ENCODE measurements at regions not wholly inside any gene's neighbourhood (a gene's known extent, or its start where the extent isn't known, plus 50 kb on each side); places are given as distances from the start of the nearest gene placed in this dataset.

- no peak for TF ChIP-seq YY1 (IDR thresholded peaks at IDR 0.05; ENCODE audit: extremely low read depth, insufficient replicate concordance, low read depth, low read length)
Observed at GRCh38 chr3:146702237-146702636, 97.1 kb upstream of the PLSCR5 start (continued).

GRCh38 chr3:146701246-146701645, 96.1 kb upstream of the PLSCR5 start:
- Histone ChIP-seq H3K36me3 (ENCODE audit: control insufficient read depth in 1 of 2, insufficient read depth in 2 of 2, low read length in 2 of 2) (no peaks in the 10 kb centered on the region), H4K20me1 (ENCODE audit: insufficient read depth) (no peaks in the 10 kb centered on the region), H3K27me3 (ENCODE audit: insufficient read depth, low read length) (no peaks in the 10 kb centered on the region), H3K4me2 (ENCODE audit: low read length) (no peak overlapping the region), H3K9ac (ENCODE audit: low read length) (no peak overlapping the region), H3K9me3 (ENCODE audit: control insufficient read depth in 1 of 2, insufficient read depth in 1 of 2, low read depth in 1 of 2, low read length in 2 of 2) (no peaks in the 10 kb centered on the region), H3K27ac (ENCODE audit: low read depth, low read length) (no peak overlapping the region), H3K4me1 (ENCODE audit: control insufficient read depth in 1 of 2, insufficient read depth in 2 of 2, low read length in 2 of 2) (no peaks in the 10 kb centered on the region), H2AFZ (ENCODE audit: low read depth, low read length, poor library complexity, severe bottlenecking) (no peak overlapping the region), H3K79me2 (ENCODE audit: insufficient read depth, low read length) (no peaks in the 10 kb centered on the region), H3K9me2 (ENCODE audit: insufficient read depth) (no peaks in the 10 kb centered on the region), H3K4me3 (replicated peaks in 1 of 2; ENCODE audit: low read depth in 1 of 2, low read length in 2 of 2) (no peak overlapping the region)
- TF ChIP-seq SIN3A (IDR thresholded peaks at IDR 0.05; ENCODE audit: low read depth) (no peak), ZNF274 (IDR thresholded peaks at IDR 0.05; ENCODE audit: low read depth, low read length) (no peak), EZH2 (IDR thresholded peaks at IDR 0.05) (no peak), POLR2A (IDR thresholded peaks at IDR 0.05; ENCODE audit: borderline replicate concordance, extremely low read depth, insufficient read depth, insufficient read length) (no peak), MAX (IDR thresholded peaks at IDR 0.05) (no peak), YY1 (IDR thresholded peaks at IDR 0.05; ENCODE audit: extremely low read depth, insufficient replicate concordance, low read depth, low read length) (no peak), CTCF (IDR thresholded peaks at IDR 0.05 in 2 of 3, conservative IDR thresholded peaks at IDR 0.05 in 1 of 3; ENCODE audit: borderline replicate concordance in 1 of 3, insufficient read depth in 1 of 3, low read depth in 2 of 3, low read length in 2 of 3) (no peak), JUND (IDR thresholded peaks at IDR 0.05) (no peak), FOSL1 (IDR thresholded peaks at IDR 0.05; ENCODE audit: low read depth) (no peak), EGR1 (IDR thresholded peaks at IDR 0.05; ENCODE audit: low read depth) (no peak), ZBTB33 (IDR thresholded peaks at IDR 0.05; ENCODE audit: extremely low read depth, insufficient replicate concordance, low read length) (no peak), ELF1 (IDR thresholded peaks at IDR 0.05; ENCODE audit: borderline replicate concordance, low read depth) (no peak), CBX3 (IDR thresholded peaks at IDR 0.05; ENCODE audit: low read depth) (no peak), TCF7L2 (IDR thresholded peaks at IDR 0.05; ENCODE audit: borderline replicate concordance, extremely low read depth, insufficient read depth, insufficient read length) (no peak), ZFX (IDR thresholded peaks at IDR 0.05) (no peak), REST (IDR thresholded peaks at IDR 0.05; ENCODE audit: low read depth) (no peak), ATF3 (IDR thresholded peaks at IDR 0.05) (no peak)
- ATAC-seq (no peak), DNase-seq (ENCODE audit: low read depth, low spot score) (no peak)
- ChIA-PET CTCF (no interaction called here), POLR2A (no interaction called here), RAD21 (ENCODE audit: low non-redundant PET in 1 of 2, low total read pairs in 2 of 2, uncharacterized antibody in 2 of 2, unreplicated experiment in 2 of 2) (no interaction called here)
- no TSS peak for BruUV-seq (replicated peaks)
- intact Hi-C loops (cut with micrococcal nuclease): no loop called here
